Natural killer cell (primary cell): ENCODE measurements at regions not wholly inside any gene's neighbourhood (a gene's known extent, or its start where the extent isn't known, plus 50 kb on each side); places are given as distances from the start of the nearest gene placed in this dataset.

Source experiments
- ATAC-seq, 3 donors: fragments of 150-1000 bp in 2 of 3; fragments of 200-7000 bp in 1 of 3; cut with Tn5 transposase; 1 replicate in 1 of 3; 2 replicates in 2 of 3; pipeline ENCODE4 v1.10.0; 2021; ENCODE audit warnings: mild to moderate bottlenecking in 2 of 3, moderate library complexity in 2 of 3
- DNase-seq, 2 donors: peaks; one replicate each; pipeline versions ENCODE4 v3.0.0 to v3.0.0-alpha.2; 2013 to 2021; ENCODE audit warnings: mixed read lengths in 1 of 2
- H3K27ac ChIP-seq: one replicate; pipeline ENCODE4 v1.5.1; 2013; ENCODE audit warnings: mild to moderate bottlenecking, low read length
- H3K27me3 ChIP-seq: one replicate; pipeline ENCODE4 v1.6.1; 2013; ENCODE audit warnings: low read length; ENCODE audit not compliant: control insufficient read depth, insufficient read depth
- H3K36me3 ChIP-seq: one replicate; pipeline ENCODE4 v1.6.1; 2013; ENCODE audit warnings: low read length; ENCODE audit not compliant: control insufficient read depth, insufficient read depth
- H3K4me1 ChIP-seq: one replicate; pipeline ENCODE4 v1.6.1; 2013; ENCODE audit warnings: low read length; ENCODE audit not compliant: control insufficient read depth, insufficient read depth
- H3K4me3 ChIP-seq: one replicate; pipeline ENCODE4 v1.5.1; 2013; ENCODE audit warnings: low read length
- H3K9me3 ChIP-seq: one replicate; pipeline ENCODE4 v1.6.1; 2013; ENCODE audit warnings: low read length; ENCODE audit not compliant: control insufficient read depth, insufficient read depth
- H3K27ac Mint-ChIP-seq, 2 donors: one replicate each; pipeline ENCODE4 v1.8.0; 2022; ENCODE audit warnings: mild to moderate bottlenecking in 2 of 2, mixed read lengths in 2 of 2, moderate library complexity in 1 of 2
- H3K27me3 Mint-ChIP-seq, 2 donors: one replicate each; pipeline ENCODE4 v1.8.0; 2022; ENCODE audit warnings: low read depth in 2 of 2, mixed read lengths in 2 of 2
- H3K36me3 Mint-ChIP-seq: one replicate; pipeline ENCODE4 v1.8.0; 2022; ENCODE audit warnings: mixed read lengths
- H3K4me1 Mint-ChIP-seq, 2 donors: one replicate each; pipeline ENCODE4 v1.8.0; 2022; ENCODE audit warnings: mixed read lengths in 2 of 2
- H3K4me3 Mint-ChIP-seq: one replicate; pipeline ENCODE4 v1.8.0; 2022; ENCODE audit warnings: mild to moderate bottlenecking, moderate library complexity, mixed read lengths
- H3K9me3 Mint-ChIP-seq, 2 donors: one replicate each; pipeline ENCODE4 v1.8.0; 2022; ENCODE audit warnings: mixed read lengths in 2 of 2
- WGBS: methylation state at CpG from one replicate; pipeline ENCODE4 v1.1.7; 2013; ENCODE audit warnings: missing lambda C conversion rate; ENCODE audit not compliant: insufficient coverage; 5-methylcytosine and 5-hydroxymethylcytosine counted together
- intact Hi-C: fragments of 100-400 bp; cut with micrococcal nuclease; formaldehyde crosslinking; loops from one replicate; pipeline ENCODE4 v1.14.2; 2022
- TF ChIP-seq, protein P1 (sequence below): fragments of 200-600 bp; IDR thresholded peaks from one replicate; pipeline ENCODE4 v1.8.0; 2022; ENCODE audit warnings: antibody characterized with exemption

DNA sequence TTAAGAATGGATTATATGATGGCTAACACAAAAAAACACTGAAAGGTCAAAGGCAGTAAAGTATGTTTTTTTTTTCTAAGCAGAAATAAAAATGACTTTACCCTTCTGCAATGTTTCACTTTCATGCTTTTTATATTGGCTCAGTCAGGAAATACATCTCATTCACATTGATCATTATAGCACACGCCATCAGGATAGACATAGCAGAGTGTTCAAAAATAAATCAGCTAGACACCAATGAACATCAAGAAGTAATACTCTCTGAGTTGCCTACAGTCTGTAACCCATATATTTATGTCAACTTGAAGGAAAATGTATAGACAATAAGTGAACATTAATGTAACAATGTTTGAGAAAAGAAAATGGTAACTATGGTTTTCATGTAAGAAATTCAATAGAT, 535.2 kb upstream of the EPHA7 start:
- Mint-ChIP-seq H3K27ac (no peak overlapping the region), H3K9me3 (peaks cover 7 to 8% of the 10 kb centered on the region in 2 donors), H3K36me3 (no peaks in the 10 kb centered on the region), H3K4me3 (no peak overlapping the region), H3K4me1 (no peaks in the 10 kb centered on the region), H3K27me3 (no peaks in the 10 kb centered on the region)
- no peak overlapping the region for H3K4me3 ChIP-seq
- no peaks in the 10 kb centered on the region for H3K9me3 ChIP-seq
- TF ChIP-seq, protein P1, sequence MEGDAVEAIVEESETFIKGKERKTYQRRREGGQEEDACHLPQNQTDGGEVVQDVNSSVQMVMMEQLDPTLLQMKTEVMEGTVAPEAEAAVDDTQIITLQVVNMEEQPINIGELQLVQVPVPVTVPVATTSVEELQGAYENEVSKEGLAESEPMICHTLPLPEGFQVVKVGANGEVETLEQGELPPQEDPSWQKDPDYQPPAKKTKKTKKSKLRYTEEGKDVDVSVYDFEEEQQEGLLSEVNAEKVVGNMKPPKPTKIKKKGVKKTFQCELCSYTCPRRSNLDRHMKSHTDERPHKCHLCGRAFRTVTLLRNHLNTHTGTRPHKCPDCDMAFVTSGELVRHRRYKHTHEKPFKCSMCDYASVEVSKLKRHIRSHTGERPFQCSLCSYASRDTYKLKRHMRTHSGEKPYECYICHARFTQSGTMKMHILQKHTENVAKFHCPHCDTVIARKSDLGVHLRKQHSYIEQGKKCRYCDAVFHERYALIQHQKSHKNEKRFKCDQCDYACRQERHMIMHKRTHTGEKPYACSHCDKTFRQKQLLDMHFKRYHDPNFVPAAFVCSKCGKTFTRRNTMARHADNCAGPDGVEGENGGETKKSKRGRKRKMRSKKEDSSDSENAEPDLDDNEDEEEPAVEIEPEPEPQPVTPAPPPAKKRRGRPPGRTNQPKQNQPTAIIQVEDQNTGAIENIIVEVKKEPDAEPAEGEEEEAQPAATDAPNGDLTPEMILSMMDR: no peak
- no peaks in the 10 kb centered on the region for H3K27me3 ChIP-seq
- WGBS: 86% methylated on average over 1 of the region's 1 CpG
- H3K27ac ChIP-seq: no peak overlapping the region
- intact Hi-C loops: no loop called here
- H3K36me3 ChIP-seq: no peaks in the 10 kb centered on the region
- no peak for ATAC-seq
- DNase-seq: no peak
- no peaks in the 10 kb centered on the region for H3K4me1 ChIP-seq

DNA sequence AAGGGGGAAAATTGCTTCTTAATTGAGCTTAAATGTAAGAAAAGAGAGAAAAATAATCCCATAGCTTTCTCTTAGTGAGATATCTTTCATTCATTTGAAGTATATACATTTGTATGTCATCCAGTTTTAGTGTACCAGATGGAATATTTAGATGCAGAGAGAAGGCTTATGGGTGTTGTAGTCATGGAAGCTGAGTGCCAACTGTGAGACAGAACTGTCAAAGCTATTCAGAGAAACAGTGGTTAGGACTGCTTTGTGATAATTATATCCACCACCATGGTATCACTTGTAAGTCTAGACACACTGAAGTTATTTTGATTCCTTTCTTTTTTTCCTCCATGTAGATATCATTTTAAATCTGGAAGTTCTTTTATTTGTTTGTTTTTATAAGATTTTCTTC, 524.3 kb upstream of the EPHA7 start:
- DNase-seq: no peak
- H3K9me3 ChIP-seq: no peaks in the 10 kb centered on the region
- no peaks in the 10 kb centered on the region for H3K27me3 ChIP-seq
- TF ChIP-seq, protein P1: no peak
- H3K27me3 Mint-ChIP-seq: no peaks in the 10 kb centered on the region
- no peak overlapping the region for H3K27ac Mint-ChIP-seq
- no peak overlapping the region for H3K4me3 Mint-ChIP-seq
- no peak overlapping the region for H3K4me3 ChIP-seq
- intact Hi-C loops: no loop called here
- peaks cover 13 to 25% of the 10 kb centered on the region in 2 donors for H3K9me3 Mint-ChIP-seq
- H3K4me1 Mint-ChIP-seq: no peaks in the 10 kb centered on the region
- no peak for ATAC-seq
- no peaks in the 10 kb centered on the region for H3K36me3 ChIP-seq
- no peaks in the 10 kb centered on the region for H3K36me3 Mint-ChIP-seq
- no peaks in the 10 kb centered on the region for H3K4me1 ChIP-seq
- no peak overlapping the region for H3K27ac ChIP-seq

DNA sequence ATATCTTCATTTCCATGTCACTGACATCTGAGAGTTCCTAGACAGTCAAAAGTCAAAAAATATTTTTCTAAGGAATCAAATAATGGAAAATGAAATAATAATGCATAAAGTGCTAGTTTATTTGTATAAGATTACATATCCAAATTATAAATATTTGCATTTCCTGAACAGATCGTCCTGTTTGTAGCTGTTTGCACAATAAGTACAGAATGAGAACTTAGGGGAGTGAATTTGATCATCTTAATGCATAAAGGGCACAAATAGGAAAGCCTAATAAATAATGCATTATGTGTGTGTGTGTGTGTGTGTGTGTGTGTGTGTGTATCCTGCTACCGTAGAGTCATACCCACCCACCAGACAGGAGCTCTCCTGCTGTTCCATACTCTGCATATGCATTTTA, 521.0 kb upstream of the EPHA7 start:
- Histone ChIP-seq H3K27ac (no peak overlapping the region), H3K27me3 (no peaks in the 10 kb centered on the region), H3K4me3 (no peak overlapping the region), H3K4me1 (no peaks in the 10 kb centered on the region), H3K36me3 (no peaks in the 10 kb centered on the region), H3K9me3 (no peaks in the 10 kb centered on the region)
- DNase-seq (no peak), ATAC-seq (no peak)
- Mint-ChIP-seq H3K36me3 (no peaks in the 10 kb centered on the region), H3K27me3 (no peaks in the 10 kb centered on the region), H3K9me3 (peaks cover 9 to 12% of the 10 kb centered on the region in 2 donors), H3K4me3 (no peak overlapping the region), H3K27ac (no peak overlapping the region), H3K4me1 (no peaks in the 10 kb centered on the region)
- 100% methylated on average over 1 of the region's 2 CpGs for WGBS
- TF ChIP-seq, protein P1: no peak
- intact Hi-C loops: no loop called here

DNA sequence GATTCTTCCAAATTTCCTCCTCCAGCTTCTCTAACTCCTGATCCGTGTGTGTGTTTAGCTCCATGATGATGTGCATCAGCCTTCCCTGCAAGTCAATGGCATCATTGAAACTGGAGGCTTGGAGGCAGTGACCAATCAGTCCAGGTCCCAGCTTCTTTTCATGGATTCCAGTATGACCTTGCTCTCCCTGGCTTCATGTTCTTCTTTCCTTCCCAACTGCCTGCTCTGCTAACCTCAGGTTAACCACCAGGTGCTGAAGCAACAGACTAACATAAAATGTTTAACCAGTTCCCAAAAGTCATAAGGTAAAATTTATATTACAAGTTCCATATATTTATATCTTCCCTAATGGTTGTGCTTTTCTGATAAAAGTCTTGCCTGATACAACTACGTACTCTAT, 512.8 kb upstream of the EPHA7 start:
- intact Hi-C loops: no loop called here
- no peaks in the 10 kb centered on the region for H3K27me3 ChIP-seq
- TF ChIP-seq, protein P1: no peak
- H3K27me3 Mint-ChIP-seq: no peaks in the 10 kb centered on the region
- no peaks in the 10 kb centered on the region for H3K4me1 ChIP-seq
- H3K9me3 Mint-ChIP-seq: peaks cover 5 to 7% of the 10 kb centered on the region in 2 donors
- no peak overlapping the region for H3K27ac Mint-ChIP-seq
- H3K4me3 ChIP-seq: no peak overlapping the region
- peaks cover 3% of the 10 kb centered on the region for H3K9me3 ChIP-seq
- H3K4me3 Mint-ChIP-seq: no peak overlapping the region
- ATAC-seq: no peak
- H3K4me1 Mint-ChIP-seq: no peaks in the 10 kb centered on the region
- DNase-seq: no peak
- H3K27ac ChIP-seq: no peak overlapping the region
- no peaks in the 10 kb centered on the region for H3K36me3 Mint-ChIP-seq
- WGBS: 74% methylated on average over 1 of the region's 2 CpGs
- H3K36me3 ChIP-seq: no peaks in the 10 kb centered on the region
